Endometrium (tissue), 2 donors: ENCODE measurements at regions not wholly inside any gene's neighbourhood (a gene's known extent, or its start where the extent isn't known, plus 50 kb on each side); places are given as distances from the start of the nearest gene placed in this dataset.

Source experiments
- FAIRE-seq: peaks from 2 replicates; lab custom pipeline; 2012; peaks lifted over from hg19 to GRCh38; lab: Jason Lieb, UNC
- donor health status: control.
- donor health status: control.

GRCh38 chr20:55258559-55258958, 746.8 kb downstream of the CBLN4 start:
- FAIRE-seq: no peak

DNA sequence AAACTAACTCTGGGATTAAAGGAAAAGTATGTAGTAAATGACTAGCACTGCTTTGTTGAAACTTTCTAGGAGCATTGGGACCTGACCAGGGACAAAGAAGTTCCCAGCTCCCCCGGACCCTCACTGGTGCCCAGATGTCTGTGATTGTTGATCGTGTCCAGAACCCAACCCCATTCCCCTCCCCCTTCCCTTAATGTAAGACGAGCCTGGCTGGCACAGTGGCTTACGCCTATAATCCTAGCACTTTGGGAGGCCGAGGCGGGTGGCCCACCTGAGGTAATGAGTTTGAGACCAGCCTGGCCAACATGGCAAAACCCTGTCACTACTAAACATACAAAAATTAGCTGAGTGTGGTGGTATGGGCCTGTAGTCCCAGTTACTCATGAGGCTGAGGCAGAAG, 750.3 kb downstream of the CBLN4 start:
- FAIRE-seq: no peak

- FAIRE-seq: no peak
Measured at GRCh38 chr20:55253781-55254180, 751.5 kb downstream of the CBLN4 start.

GRCh38 chr20:55252521-55252920, 752.8 kb downstream of the CBLN4 start:
- FAIRE-seq: no peak

DNA sequence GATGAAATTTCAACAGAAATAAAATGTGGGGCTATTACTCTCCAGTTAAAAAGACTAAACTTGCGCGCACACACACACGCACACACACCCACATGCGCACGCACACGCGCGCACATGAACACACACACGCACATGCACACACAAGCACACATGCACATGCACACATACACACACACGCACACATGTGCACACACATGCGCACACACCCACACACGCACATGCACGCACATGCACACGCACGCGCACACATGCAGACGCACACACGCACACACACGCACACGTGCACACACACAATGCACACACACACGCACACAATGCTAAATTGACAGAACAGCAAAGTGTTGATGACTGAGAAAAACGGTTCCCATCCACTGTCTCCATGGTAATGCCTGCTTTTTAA, 754.1 kb downstream of the CBLN4 start:
- no peak for FAIRE-seq

DNA sequence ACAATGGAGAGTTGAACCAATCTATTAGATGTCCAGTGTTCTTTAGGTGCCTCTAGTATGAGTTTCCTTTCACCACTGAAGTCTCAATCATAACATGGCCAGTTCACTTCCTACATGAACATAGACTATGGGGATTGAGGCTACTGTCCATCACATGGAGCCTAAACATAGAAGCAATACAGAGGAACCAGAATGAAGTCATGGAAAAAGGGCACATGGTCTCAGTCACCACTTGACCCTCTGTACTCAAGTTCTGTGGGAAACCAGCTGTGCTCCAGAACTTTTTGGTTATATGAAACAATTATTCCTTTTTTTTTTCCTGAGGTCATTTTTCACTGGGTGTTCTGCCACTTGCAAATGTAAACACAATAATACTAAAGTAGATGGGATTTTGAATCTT, 762.5 kb downstream of the CBLN4 start:
- no peak for FAIRE-seq

DNA sequence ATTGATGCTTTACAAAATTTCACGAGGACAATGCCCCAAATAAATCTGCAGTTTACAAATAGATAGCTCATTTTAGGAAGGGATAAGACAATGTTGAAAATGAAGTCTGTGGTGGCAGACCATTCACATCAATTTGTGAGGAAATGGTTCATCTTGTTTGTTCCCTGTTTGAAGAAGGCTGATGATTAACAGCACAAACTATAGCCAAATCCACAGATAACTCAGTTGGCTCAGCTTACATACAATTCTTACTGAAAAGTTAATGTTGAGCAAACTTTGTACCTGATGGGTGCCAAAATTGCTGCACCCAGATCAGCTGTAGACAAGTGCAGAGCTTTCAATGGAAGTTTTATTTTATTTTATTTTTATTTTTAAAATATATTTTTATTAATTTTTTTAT, 763.9 kb downstream of the DOK5 start:
- no peak for FAIRE-seq

DNA sequence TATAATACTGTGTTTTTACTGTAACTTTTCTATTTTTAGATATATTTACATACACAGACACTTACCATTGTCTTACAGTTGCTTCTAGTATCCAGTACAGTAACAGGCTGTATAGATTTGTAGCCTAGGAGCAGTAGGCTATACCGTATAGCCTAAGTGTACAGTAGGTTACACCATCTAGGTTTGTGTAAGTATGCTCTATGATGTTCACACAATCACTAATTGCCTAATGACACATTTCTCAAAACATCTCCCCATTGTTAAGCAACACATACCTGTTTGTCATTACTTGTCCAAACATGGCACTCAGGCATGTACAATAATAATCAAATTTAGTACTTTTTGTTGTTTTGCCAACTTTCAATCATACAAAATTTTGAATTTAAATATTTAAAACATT, 757.3 kb downstream of the DOK5 start:
- FAIRE-seq: no peak

DNA sequence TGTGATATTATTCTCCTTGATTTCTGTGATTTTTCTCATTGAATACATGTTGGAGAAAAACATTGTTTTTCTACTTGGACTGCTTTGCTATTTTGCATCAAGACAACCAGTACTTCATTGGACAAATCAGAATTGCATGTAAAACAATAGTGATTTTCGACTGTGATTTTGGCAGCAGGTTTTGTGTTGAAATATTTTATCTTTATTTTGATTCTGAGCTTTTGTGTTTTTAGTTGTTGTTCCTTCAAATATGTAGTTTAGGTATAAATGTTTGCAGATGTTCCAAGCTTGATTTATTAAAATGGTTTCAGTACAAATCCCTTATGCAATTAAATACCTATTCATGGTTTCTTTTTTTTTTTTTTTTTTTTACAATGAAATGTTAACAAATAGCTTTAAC, 754.1 kb downstream of the DOK5 start:
- peak; percentile 97 for FAIRE-seq

- FAIRE-seq: no peak
Measured at GRCh38 chr20:55216525-55217242, 741.3 kb downstream of the DOK5 start.

GRCh38 chr20:55213653-55214052, 738.3 kb downstream of the DOK5 start:
- FAIRE-seq: no peak

DNA sequence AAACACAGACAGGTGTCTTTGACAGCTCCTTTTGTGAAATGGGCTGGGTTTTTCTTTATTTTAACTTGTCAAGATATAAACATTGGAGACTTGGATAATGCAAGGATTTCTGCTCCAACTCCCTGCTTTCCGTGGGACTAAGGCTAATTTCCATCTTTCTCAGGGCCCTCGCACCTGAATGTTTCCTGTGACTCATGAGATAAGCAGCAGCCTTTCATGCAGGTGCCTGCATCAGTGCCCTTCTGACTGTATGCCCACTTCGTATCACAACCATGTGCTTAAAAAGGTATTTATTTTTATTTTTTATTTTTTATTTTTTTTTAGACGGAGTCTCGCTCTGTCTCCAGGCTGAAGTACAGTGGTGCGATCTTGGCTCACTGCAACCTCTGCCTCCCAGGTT, 736.1 kb downstream of the DOK5 start:
- no peak for FAIRE-seq

DNA sequence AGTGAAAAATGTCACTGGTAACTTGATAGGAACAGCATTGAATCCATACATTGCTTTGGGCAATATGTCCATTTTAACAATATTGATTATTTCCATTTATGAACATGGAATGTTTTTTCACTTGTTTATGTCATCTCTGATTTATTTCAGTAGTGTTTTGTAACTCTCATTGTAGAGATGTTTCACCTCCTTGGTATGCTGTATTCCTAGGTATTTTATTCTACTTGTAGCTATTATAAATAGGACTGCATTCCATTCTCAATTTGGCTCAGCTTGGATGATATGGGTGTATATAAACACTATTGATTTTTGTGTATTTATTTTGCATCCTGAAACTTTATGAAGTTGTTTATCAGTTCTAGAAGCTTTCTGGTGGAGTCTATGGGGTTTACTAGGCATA, 730.3 kb downstream of the DOK5 start:
- FAIRE-seq: no peak

GRCh38 chr20:55200317-55200716, 724.9 kb downstream of the DOK5 start:
- FAIRE-seq: no peak

GRCh38 chr20:55194947-55195346, 719.6 kb downstream of the DOK5 start:
- no peak for FAIRE-seq

DNA sequence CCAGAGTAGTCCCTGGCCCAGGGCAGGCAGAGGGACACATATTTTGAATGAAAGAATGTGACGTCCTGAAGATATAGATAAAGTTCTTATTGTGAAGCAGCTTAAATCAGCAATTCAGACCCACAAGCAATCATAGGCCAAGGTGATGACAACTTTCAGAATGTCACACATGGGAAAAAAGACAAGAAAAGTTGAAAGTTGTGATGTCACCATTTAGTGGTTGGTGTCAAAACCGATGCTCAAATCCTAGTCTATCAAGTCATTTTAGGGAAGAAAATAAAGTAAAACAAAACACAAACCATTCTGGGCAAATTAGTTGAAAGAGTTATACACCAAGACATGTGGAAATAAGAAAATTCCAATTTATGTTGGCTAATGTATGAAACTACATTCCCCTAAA, 710.8 kb downstream of the DOK5 start:
- no peak for FAIRE-seq

DNA sequence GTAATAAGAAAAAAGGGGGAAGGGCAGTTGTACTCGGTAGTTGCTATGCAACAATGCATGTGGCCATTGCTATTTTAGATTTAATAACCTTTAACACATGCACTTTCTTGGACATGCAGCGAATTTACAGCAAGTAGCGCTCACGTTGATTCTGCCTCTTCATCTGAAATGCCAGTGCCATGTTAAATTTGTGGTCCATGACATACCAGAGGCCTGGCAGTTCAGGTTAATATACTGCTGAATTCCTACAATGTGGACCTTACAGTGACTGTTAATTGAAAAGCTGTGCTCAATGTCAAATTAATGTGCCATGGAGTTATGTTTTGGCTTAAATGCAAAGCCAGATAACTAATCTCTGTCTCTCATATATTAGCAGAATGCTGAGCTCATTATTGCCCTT, 699.7 kb downstream of the DOK5 start:
- no peak for FAIRE-seq

GRCh38 chr20:55174635-55175034, 699.2 kb downstream of the DOK5 start:
- no peak for FAIRE-seq

DNA sequence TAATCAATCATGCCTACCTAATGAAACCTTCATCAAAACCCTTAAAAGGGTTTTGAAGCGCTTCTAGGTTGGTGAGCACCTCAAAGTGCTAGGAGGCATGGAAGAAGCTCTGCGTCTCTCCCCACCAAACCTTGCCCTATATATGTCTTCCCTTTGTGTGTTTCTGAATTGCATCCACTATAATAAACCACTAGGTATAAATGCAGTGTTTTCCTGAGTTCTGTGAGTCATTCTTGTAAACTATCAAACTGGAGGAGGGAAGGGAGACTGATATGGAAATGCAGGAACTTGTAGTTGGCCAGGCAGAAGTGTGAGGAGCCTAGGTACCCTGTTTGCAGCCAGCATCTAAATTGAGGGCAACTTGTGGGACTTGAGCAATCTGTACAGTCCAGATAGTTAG, 698.8 kb downstream of the DOK5 start:
- FAIRE-seq: no peak

GRCh38 chr20:55173601-55174000, 698.2 kb downstream of the DOK5 start:
- no peak for FAIRE-seq

DNA sequence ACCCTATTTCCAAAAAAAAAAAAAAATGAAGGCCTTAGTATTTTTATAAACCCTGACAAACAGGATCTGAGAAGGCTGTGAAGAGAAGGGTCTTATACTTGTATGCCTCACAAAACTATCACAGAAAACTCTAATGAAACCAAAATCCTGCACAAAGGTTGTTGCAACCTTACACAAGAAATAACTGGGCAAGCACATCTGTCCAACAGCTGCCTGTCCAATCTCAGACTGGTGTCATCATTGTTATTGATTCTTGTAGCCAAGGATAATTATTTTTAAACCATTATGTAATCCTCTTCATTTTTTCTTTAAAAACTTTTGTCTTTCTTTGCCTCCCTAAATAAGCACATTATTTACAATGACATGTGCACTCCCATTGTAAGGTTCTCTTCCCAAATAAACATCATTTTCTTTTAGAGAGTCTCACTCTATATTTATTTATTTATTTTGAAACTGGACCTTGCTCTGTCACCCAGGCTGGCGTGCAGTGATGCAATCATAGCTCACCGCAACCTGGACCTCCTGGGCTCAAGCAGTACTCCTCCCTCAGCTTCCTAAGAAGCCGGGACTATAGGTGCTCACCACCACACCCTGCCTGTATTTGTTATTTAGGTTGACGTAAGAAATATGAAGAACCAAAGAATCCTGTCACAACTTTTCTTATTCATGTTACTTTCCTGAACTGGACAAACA, 697.1 kb downstream of the DOK5 start:
- FAIRE-seq: peak; percentile 99

DNA sequence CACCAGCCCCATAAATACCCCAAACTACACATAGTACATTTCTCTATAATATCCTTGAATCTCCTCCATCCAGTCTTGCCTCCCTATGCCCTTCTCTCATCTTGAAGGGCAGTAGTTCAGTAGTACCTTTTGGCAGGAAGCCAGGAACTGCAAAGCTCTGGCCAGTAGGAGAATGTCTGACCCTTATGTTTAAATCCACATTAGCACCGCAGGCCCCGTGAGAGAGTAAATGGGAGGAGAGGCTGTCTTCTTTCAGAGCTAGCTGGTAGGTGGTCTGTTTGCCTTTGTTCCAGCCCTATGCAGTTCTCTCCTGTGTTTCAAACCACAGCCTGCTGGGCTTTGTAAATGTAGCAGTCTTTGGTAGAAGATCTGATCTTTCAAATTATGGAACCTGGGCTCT, 690.7 kb downstream of the DOK5 start:
- no peak for FAIRE-seq

GRCh38 chr20:55160996-55161395, 685.6 kb downstream of the DOK5 start:
- no peak for FAIRE-seq

- no peak for FAIRE-seq
Measured at GRCh38 chr20:55160037-55160436, 684.6 kb downstream of the DOK5 start.
